H9 (cell line): ENCODE measurements at regions not wholly inside any gene's neighbourhood (a gene's known extent, or its start where the extent isn't known, plus 50 kb on each side); places are given as distances from the start of the nearest gene placed in this dataset.

Experiments used
- DNase-seq: peaks from one replicate; pipeline ENCODE4 v3.0.0-alpha.2; 2017
- H2AFZ ChIP-seq: one replicate; pipeline ENCODE4 v1.6.1; 2013; ENCODE audit warnings: mild to moderate bottlenecking, low read length, control low read depth, moderate library complexity
- H2AK5ac ChIP-seq: 2 replicates; pipeline ENCODE4 v1.6.1; 2013; ENCODE audit warnings: low read length, control low read depth, mixed read lengths; ENCODE audit not compliant: insufficient read length
- H2BK120ac ChIP-seq: one replicate; pipeline ENCODE4 v1.6.1; 2013; ENCODE audit warnings: low read depth, mild to moderate bottlenecking, low read length, control low read depth, inconsistent platforms; ENCODE audit not compliant: poor library complexity, severe bottlenecking
- H2BK12ac ChIP-seq: 2 replicates; pipeline ENCODE4 v1.6.1; 2013; ENCODE audit warnings: low read length, control low read depth, mixed read lengths, low read depth; ENCODE audit not compliant: insufficient read length
- H2BK15ac ChIP-seq: 2 replicates; pipeline ENCODE4 v1.6.1; 2013; ENCODE audit warnings: low read depth, low read length, control low read depth
- H2BK20ac ChIP-seq: one replicate; pipeline ENCODE4 v1.6.1; 2013; ENCODE audit warnings: low read depth, mild to moderate bottlenecking, low read length, control low read depth, inconsistent platforms; ENCODE audit not compliant: poor library complexity, severe bottlenecking
- H2BK5ac ChIP-seq: 2 replicates; pipeline ENCODE4 v1.6.1; 2013; ENCODE audit warnings: low read length, control low read depth, mixed read lengths; ENCODE audit not compliant: insufficient read length
- H3K14ac ChIP-seq: 2 replicates; pipeline ENCODE4 v1.6.1; 2013; ENCODE audit warnings: low read length, control low read depth; ENCODE audit not compliant: insufficient read depth
- H3K18ac ChIP-seq: 2 replicates; pipeline ENCODE4 v1.6.1; 2013; ENCODE audit warnings: low read depth, mild to moderate bottlenecking, mixed read lengths, low read length, control low read depth; ENCODE audit not compliant: insufficient read length
- H3K23ac ChIP-seq: 2 replicates; pipeline ENCODE4 v1.6.1; 2013; ENCODE audit warnings: low read length, control low read depth, mixed read lengths, low read depth; ENCODE audit not compliant: insufficient read length
- H3K23me2 ChIP-seq: 2 replicates; pipeline ENCODE4 v1.6.1; 2013; ENCODE audit warnings: low read depth, mild to moderate bottlenecking, mixed read lengths, low read length, control low read depth; ENCODE audit not compliant: insufficient read length, poor library complexity, severe bottlenecking
- H3K27ac ChIP-seq: 2 replicates; pipeline ENCODE4 v1.5.1; 2013; ENCODE audit warnings: low read length, control low read depth, mixed read lengths, low read depth; ENCODE audit not compliant: insufficient read length
- H3K27me3 ChIP-seq: 2 replicates; pipeline ENCODE4 v1.6.1; 2013; ENCODE audit warnings: low read length, control low read depth, inconsistent platforms; ENCODE audit not compliant: insufficient read depth
- H3K4ac ChIP-seq: 2 replicates; pipeline ENCODE4 v1.6.1; 2013; ENCODE audit warnings: low read depth, mild to moderate bottlenecking, control low read depth, inconsistent platforms, low read length, moderate library complexity
- H3K4me1 ChIP-seq: 2 replicates; pipeline ENCODE4 v1.6.1; 2013; ENCODE audit warnings: low read length, control low read depth, inconsistent platforms; ENCODE audit not compliant: insufficient read depth
- H3K4me2 ChIP-seq: 2 replicates; pipeline ENCODE4 v1.6.1; 2013; ENCODE audit warnings: low read length, control low read depth, mixed read lengths; ENCODE audit not compliant: insufficient read length, insufficient read depth
- H3K56ac ChIP-seq: 2 replicates; pipeline ENCODE4 v1.6.1; 2013; ENCODE audit warnings: low read depth, mild to moderate bottlenecking, mixed read lengths, low read length, control low read depth; ENCODE audit not compliant: insufficient read length
- H3K79me1 ChIP-seq: 2 replicates; pipeline ENCODE4 v1.6.1; 2013; ENCODE audit warnings: low read depth, mild to moderate bottlenecking, moderate library complexity, low read length, control low read depth, inconsistent platforms; ENCODE audit not compliant: insufficient read depth, poor library complexity, severe bottlenecking
- H3K79me2 ChIP-seq: 2 replicates; pipeline ENCODE4 v1.6.1; 2013; ENCODE audit warnings: low read length, control low read depth, inconsistent platforms; ENCODE audit not compliant: insufficient read depth
- H3K9ac ChIP-seq: 2 replicates; pipeline ENCODE4 v1.6.1; 2013; ENCODE audit warnings: low read length, control low read depth, mixed read lengths; ENCODE audit not compliant: insufficient read length; ENCODE audit errors: extremely low read depth
- H3K9me3 ChIP-seq: one replicate; pipeline ENCODE4 v1.6.1; 2013; ENCODE audit warnings: low read depth, low read length, inconsistent platforms; ENCODE audit not compliant: control insufficient read depth
- H3T11ph ChIP-seq: one replicate; pipeline ENCODE4 v1.6.1; 2013; ENCODE audit warnings: mild to moderate bottlenecking, low read length, control low read depth, inconsistent platforms
- H4K20me1 ChIP-seq: one replicate; pipeline ENCODE4 v1.6.1; 2013; ENCODE audit not compliant: control insufficient read depth, insufficient read length, insufficient read depth
- H4K5ac ChIP-seq: 2 replicates; pipeline ENCODE4 v1.6.1; 2013; ENCODE audit warnings: low read depth, mild to moderate bottlenecking, mixed read lengths, low read length, control low read depth; ENCODE audit not compliant: insufficient read length
- H4K8ac ChIP-seq: replicated peaks from 2 replicates; pipeline ENCODE4 v1.6.1; 2013; ENCODE audit warnings: low read length, control low read depth, mixed read lengths, low read depth; ENCODE audit not compliant: insufficient read length
- H4K91ac ChIP-seq: 2 replicates; pipeline ENCODE4 v1.6.1; 2013; ENCODE audit warnings: low read depth, mild to moderate bottlenecking, moderate library complexity, mixed read lengths, low read length, control low read depth; ENCODE audit not compliant: insufficient read length
- H3K27ac Mint-ChIP-seq, 3 experiments: 2 replicates in 2 of 3; 3 replicates in 1 of 3; pipeline ENCODE4 v1.8.0; 2020 to 2021; ENCODE audit warnings: mixed read lengths in 3 of 3, mild to moderate bottlenecking in 1 of 3, moderate library complexity in 1 of 3
- H3K27me3 Mint-ChIP-seq: 2 replicates; pipeline ENCODE4 v1.8.0; 2021; ENCODE audit warnings: low read depth, mild to moderate bottlenecking, moderate library complexity, mixed read lengths
- H3K36me3 Mint-ChIP-seq, 3 experiments: 2 replicates in 2 of 3; 3 replicates in 1 of 3; pipeline ENCODE4 v1.8.0; 2020 to 2021; ENCODE audit warnings: low read depth in 3 of 3, mixed read lengths in 3 of 3; ENCODE audit not compliant: insufficient read depth in 1 of 3
- H3K4me1 Mint-ChIP-seq, 2 experiments: 2 replicates each; pipeline ENCODE4 v1.8.0; 2020; ENCODE audit warnings: mixed read lengths in 2 of 2
- H3K4me3 Mint-ChIP-seq, 2 experiments: 2 replicates in 1 of 2; 3 replicates in 1 of 2; pipeline ENCODE4 v1.8.0; 2020 to 2021; ENCODE audit warnings: mild to moderate bottlenecking in 2 of 2, mixed read lengths in 2 of 2, moderate library complexity in 1 of 2
- H3K9me3 Mint-ChIP-seq, 2 experiments: 2 replicates in 1 of 2; 3 replicates in 1 of 2; pipeline ENCODE4 v1.8.0; 2020; ENCODE audit warnings: mild to moderate bottlenecking in 2 of 2, mixed read lengths in 2 of 2, moderate library complexity in 1 of 2
- CTCF ChIP-seq: fragments of 200-600 bp; sonication (generic); conservative IDR thresholded peaks from 3 replicates; pipeline ENCODE4 v1.8.0; 2021; ENCODE audit warnings: antibody characterized with exemption, mild to moderate bottlenecking
- WGBS: extraction: QIAGEN DNeasy Blood & Tissue Kit; methylation state at CpG from one replicate; pipeline ENCODE4 v1.1.7; 2013; ENCODE audit warnings: missing lambda C conversion rate, low lambda C conversion rate, mixed read lengths; ENCODE audit not compliant: insufficient read length; ENCODE audit errors: extremely low coverage; 5-methylcytosine and 5-hydroxymethylcytosine counted together

GRCh38 chr2:198424112-198424511, 619.7 kb downstream of the PLCL1 start:
- no peak overlapping the region for H3K56ac ChIP-seq
- no peak overlapping the region for H4K5ac ChIP-seq
- no peak overlapping the region for H3K4ac ChIP-seq
- no peak overlapping the region for H2BK20ac ChIP-seq
- no peak for DNase-seq
- H2AK5ac ChIP-seq, result no peak overlapping the region
- Mint-ChIP-seq H3K4me3 (no peak overlapping the region), H3K4me1 (peaks cover 5 to 10% of the 10 kb centered on the region in 2 experiments; a peak in 3 of 4 replicates), H3K9me3 (no peaks in the 10 kb centered on the region), H3K36me3 (no peaks in the 10 kb centered on the region), H3K27ac (no peak overlapping the region), H3K27me3 (no peaks in the 10 kb centered on the region)
- no peak overlapping the region for H2BK12ac ChIP-seq
- WGBS, result no CpG with 5 or more reads among the region's 1 CpG
- H3K27me3 ChIP-seq, result no peaks in the 10 kb centered on the region
- no peaks in the 10 kb centered on the region for H4K20me1 ChIP-seq
- no peaks in the 10 kb centered on the region; the same call in 1 of the 2 replicates for H3K4me1 ChIP-seq
- no peak overlapping the region for H3K23ac ChIP-seq
- H3K79me2 ChIP-seq, result no peaks in the 10 kb centered on the region
- no peaks in the 10 kb centered on the region for H3K23me2 ChIP-seq
- H3K4me2 ChIP-seq, result no peak overlapping the region
- H2AFZ ChIP-seq, result no peak overlapping the region
- H2BK120ac ChIP-seq, result no peak overlapping the region
- H3K27ac ChIP-seq, result no peak overlapping the region
- no peaks in the 10 kb centered on the region for H3K79me1 ChIP-seq
- no peak overlapping the region for H3K14ac ChIP-seq
- H3K18ac ChIP-seq, result no peak overlapping the region
- no peaks in the 10 kb centered on the region for H3K9me3 ChIP-seq
- no peak overlapping the region for H2BK5ac ChIP-seq
- H3T11ph ChIP-seq, result no peak overlapping the region
- H4K8ac ChIP-seq, result no peak overlapping the region
- H4K91ac ChIP-seq, result no peak overlapping the region
- TF ChIP-seq CTCF, result no peak
- no peak overlapping the region for H2BK15ac ChIP-seq
- no peak overlapping the region for H3K9ac ChIP-seq
